ENCODE measurements at regions not wholly inside any gene's neighbourhood (a gene's known extent, or its start where the extent isn't known, plus 50 kb on each side); places are given as distances from the start of the nearest gene placed in this dataset.
"Not testable (repeated sequence)": the region's sequence is repeated elsewhere in the genome, so short reads cannot be mapped to it uniquely, and the experiment has no call there.

DNA sequence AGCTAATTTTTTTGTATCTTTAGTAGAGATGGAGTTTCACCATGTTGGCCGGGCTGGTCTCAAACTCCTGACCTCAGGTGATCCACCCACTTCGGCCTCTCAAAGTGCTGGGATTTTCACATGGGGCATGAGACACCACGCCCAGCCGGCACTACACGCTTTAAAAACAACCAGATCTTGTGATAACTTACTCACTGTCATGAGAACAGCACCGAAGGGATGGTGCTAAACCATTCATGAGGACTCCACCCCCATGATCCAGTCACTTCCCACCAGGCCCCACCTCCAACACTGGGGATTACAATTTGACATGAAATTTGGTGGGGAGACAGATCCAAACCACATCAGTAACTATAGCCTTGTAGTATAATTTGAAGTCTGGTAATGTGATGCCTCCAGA, 67.4 kb upstream of the ZNF169 start:
- not testable (repeated sequence) for DNase-seq

DNA sequence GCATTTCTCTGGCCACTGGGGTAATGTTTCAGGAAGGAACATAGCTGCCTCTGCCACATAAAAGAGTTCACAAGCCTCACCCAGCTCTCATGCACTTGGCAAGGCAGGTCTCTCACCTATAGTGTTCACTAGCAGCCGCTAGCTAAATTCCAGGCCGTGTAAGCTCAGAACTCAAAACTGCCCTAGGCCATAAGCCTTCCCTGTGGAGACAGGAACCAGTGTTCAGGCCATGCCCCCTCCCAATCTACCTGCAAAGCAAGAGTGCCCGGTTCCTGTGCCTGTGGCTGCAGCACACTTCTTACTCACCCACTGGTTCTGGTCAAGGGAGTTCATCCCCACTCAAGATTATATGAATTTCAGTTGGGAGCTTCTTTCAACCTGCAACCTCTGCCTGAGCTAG, 60.7 kb upstream of the ZNF169 start:
- no peak for DNase-seq

DNA sequence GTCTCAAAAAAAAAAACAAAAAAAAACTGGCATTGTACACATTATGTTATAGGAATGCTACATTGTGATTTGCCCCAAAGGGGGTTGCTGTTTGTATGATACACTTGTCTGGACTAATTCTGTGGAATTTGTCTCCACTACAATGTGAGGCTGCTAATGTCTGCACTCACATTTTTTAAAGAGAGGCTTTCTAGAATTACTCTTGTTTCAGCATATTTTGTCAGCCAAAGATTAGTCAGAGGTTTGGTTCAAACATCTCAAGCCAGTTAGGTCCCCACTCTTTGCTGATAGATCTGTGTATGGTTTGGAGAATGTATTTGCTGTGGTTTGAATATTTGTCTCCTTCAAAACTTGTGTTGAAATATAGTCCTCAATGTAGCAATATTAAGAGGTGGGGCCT, 59.3 kb upstream of the ZNF169 start:
- no peak for DNase-seq

DNA sequence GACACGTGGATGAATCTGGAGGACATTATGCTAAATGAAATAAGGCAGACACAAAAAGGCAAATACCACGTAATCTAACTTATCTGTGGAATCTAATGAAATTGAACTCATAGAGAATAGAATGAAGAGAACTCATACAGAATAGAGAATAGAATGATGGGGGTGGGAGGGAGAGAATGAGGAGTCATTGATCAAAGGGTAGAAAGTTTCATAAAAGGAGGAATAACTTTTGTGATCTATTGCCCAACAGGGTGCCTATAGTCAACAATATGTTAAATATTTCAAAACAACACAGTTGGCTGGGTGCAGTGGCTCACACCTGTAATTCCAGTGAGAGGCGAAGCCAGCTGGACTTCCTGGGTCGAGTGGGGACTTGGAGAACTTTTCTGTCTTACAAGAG, 54.9 kb upstream of the ZNF169 start:
- DNase-seq, result no peak

DNA sequence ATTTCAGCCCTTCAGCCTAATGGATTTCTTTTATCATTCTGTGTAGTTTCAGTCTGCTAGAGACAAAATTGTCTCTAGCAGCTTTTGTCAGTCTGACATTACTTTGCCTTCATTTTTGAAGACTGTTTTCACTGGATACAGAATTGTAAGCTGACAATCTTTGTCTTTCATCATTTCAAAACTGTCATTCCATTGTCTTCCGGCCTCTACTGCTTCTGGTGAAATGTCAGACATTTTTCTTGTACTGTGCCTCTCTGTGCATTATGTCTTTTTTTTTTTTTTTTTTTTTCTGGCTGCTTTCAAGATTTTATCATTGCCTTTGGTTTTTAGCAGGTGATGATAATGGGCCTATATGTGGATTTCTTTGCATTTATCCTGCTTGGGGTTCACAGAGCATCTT, 51.3 kb upstream of the ZNF169 start:
- DNase-seq, result no peak

All from NCI-H524 treated with DMSO at 0.1 percent for 48 hours (cell line).